Activated CD4-positive, CD25-positive, alpha-beta regulatory T cell (primary cell): ENCODE measurements at regions not wholly inside any gene's neighbourhood (a gene's known extent, or its start where the extent isn't known, plus 50 kb on each side); places are given as distances from the start of the nearest gene placed in this dataset.
A peak's percentile ranks its signal among the peaks of the same experiment; 100 is the strongest.
"Not testable (repeated sequence)": the region's sequence is repeated elsewhere in the genome, so short reads cannot be mapped to it uniquely, and the experiment has no call there.

Source experiments
- DNase-seq, 4 experiments: peaks; one replicate each; lab custom pipeline; 2025; lab: John Stamatoyannopoulos, UW

- not testable (repeated sequence) for DNase-seq
Observed at GRCh38 chr5:1636208-1636770, 112.5 kb upstream of the LPCAT1 start.

- not testable (repeated sequence) for DNase-seq
Observed at GRCh38 chr5:1635477-1635876, 111.7 kb upstream of the LPCAT1 start.

- DNase-seq: no peak
Observed at GRCh38 chr5:1634337-1634661, 110.5 kb upstream of the LPCAT1 start.

- DNase-seq: peak; percentile 38 to 58 (median 42)
Observed at GRCh38 chr5:1633605-1634336, 110.0 kb upstream of the LPCAT1 start.

- DNase-seq: not testable (repeated sequence)
Observed at GRCh38 chr5:1631004-1631403, 107.2 kb upstream of the LPCAT1 start.

- DNase-seq: not testable (repeated sequence)
Observed at GRCh38 chr5:1626397-1626796, 102.6 kb upstream of the LPCAT1 start.

GRCh38 chr5:1619531-1619930 is 95.8 kb upstream of the LPCAT1 start:
- not testable (repeated sequence) for DNase-seq

- DNase-seq: not testable (repeated sequence)
Observed at GRCh38 chr5:1618296-1618865, 94.6 kb upstream of the LPCAT1 start.

GRCh38 chr5:1617236-1617755 is 93.5 kb upstream of the LPCAT1 start:
- DNase-seq: not testable (repeated sequence)

- DNase-seq: not testable (repeated sequence)
Observed at GRCh38 chr5:1613515-1613914, 89.8 kb upstream of the LPCAT1 start.

- DNase-seq: not testable (repeated sequence)
Observed at GRCh38 chr5:1610526-1610925, 86.8 kb upstream of the LPCAT1 start.

- not testable (repeated sequence) for DNase-seq
Observed at GRCh38 chr5:1609111-1609510, 85.4 kb upstream of the LPCAT1 start.

GRCh38 chr5:1608336-1608735 is 84.6 kb upstream of the LPCAT1 start:
- not testable (repeated sequence) for DNase-seq

- not testable (repeated sequence) for DNase-seq
Observed at GRCh38 chr5:1606951-1607350, 83.2 kb upstream of the LPCAT1 start.

GRCh38 chr5:1603916-1604315 is 80.2 kb upstream of the LPCAT1 start:
- DNase-seq: not testable (repeated sequence)

- DNase-seq: not testable (repeated sequence)
Observed at GRCh38 chr5:1601565-1601964, 77.8 kb upstream of the LPCAT1 start.

- DNase-seq: not testable (repeated sequence)
Observed at GRCh38 chr5:1598950-1599737, 75.4 kb upstream of the LPCAT1 start.

- DNase-seq: not testable (repeated sequence)
Observed at GRCh38 chr5:1597093-1597473, 73.3 kb upstream of the LPCAT1 start.

GRCh38 chr5:1596462-1597092 is 72.8 kb upstream of the LPCAT1 start:
- not testable (repeated sequence) for DNase-seq

- peak; percentile 30 to 57 (median 46) for DNase-seq
Observed at GRCh38 chr5:1594357-1595106, 70.8 kb upstream of the LPCAT1 start.

GRCh38 chr5:1593903-1594356 is 70.2 kb upstream of the LPCAT1 start:
- DNase-seq: no peak
